Sciatic nerve (tissue), 2 donors: ENCODE measurements at regions not wholly inside any gene's neighbourhood (a gene's known extent, or its start where the extent isn't known, plus 50 kb on each side); places are given as distances from the start of the nearest gene placed in this dataset.
A peak's percentile ranks its signal among the peaks of the same experiment; 100 is the strongest.

ENCODE experiments used
- ATAC-seq: fragments of 200-7000 bp; cut with Tn5 transposase; one replicate; pipeline ENCODE4 v1.9.1; 2020; ENCODE audit warnings: mild to moderate bottlenecking, moderate library complexity
- DNase-seq: peaks from one replicate; pipeline ENCODE4 v3.0.0-alpha.2; 2020; ENCODE audit warnings: low spot score
- intact Hi-C: fragments of 100-400 bp; cut with DNase I; formaldehyde crosslinking; loops from one replicate; pipeline ENCODE4 v1.14.2; 2022
- donor health status: DM: no; HTN: no; CAD: no.
- donor health status: DM: no; HTN: no; CAD: no.

GRCh38 chr22:42217752-42218280 lies 52.6 kb downstream of the TCF20 start:
- intact Hi-C loops = no loop called here
- no peak for ATAC-seq
- no peak for DNase-seq

- intact Hi-C loops = no loop called here
- DNase-seq (no peak), ATAC-seq (no peak)
Observed at GRCh38 chr22:42217019-42217751, 53.3 kb downstream of the TCF20 start.

DNA sequence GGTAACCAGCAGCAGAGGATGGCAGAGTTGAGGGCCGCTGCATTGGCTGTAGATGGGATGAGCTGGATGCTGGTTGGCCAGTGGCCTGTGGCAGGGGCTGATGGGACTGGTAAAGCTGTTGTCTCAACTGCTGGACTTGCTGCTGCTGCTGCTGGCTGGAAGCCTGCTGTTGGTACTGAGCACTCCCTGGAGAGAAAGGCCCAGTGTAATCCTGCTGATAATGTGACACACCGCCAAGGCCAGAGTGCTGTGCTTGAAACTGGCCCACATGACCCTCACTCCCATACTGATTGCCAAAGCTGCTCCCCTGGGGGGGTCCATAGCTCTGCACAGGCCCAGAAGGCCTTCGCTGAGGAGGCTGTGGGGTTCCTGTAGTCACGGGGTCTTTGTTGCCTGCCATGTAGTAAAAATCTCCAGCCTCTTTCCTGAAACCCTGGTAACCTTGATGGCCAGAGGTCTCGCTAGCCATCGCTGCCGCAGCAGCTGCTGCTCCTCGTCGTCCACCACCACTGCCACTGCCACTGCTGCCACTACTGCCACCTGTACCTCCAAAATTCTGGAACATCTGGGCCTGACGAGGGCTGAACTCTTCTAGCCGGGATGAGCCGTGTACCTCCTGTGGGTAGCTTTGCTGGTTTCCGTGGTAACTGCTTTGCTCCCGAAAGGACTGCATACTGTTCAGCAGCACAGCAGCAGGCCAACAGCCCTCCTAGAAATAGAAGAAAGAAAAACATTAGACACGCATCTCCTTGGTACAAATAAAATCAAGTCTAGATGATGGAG lies 55.6 kb downstream of the TCF20 start:
- ATAC-seq (peak; percentile 80), DNase-seq (no peak)
- intact Hi-C loops = no loop called here

GRCh38 chr22:42208362-42208761 lies 62.1 kb downstream of the TCF20 start:
- DNase-seq (no peak), ATAC-seq (no peak)
- intact Hi-C loops = no loop called here

- intact Hi-C loops = no loop called here
- no peak for DNase-seq
- no peak for ATAC-seq
Observed at GRCh38 chr22:42207918-42208317, 62.5 kb downstream of the TCF20 start.

DNA sequence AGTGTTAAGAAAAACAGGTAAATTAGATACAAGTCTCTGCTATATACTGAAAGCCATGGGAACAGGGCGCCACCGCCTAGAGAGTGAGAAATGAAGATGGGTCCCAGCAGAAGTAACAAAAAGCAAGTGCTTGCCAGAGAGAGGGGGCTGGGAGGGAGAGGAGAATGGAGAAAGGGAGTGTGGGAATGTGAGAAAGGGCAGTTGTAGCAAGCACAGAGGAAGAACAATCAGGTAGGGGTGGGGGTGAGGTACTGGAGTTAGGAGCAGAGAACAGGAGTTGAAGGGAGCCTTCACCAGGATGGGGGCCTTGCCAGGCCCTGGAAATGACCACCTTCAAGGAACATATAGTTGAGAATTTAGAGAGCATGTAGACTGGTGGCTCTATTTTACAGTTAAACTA lies 66.8 kb downstream of the TCF20 start:
- DNase-seq (no peak), ATAC-seq (no peak)
- intact Hi-C loops = no loop called here

DNA sequence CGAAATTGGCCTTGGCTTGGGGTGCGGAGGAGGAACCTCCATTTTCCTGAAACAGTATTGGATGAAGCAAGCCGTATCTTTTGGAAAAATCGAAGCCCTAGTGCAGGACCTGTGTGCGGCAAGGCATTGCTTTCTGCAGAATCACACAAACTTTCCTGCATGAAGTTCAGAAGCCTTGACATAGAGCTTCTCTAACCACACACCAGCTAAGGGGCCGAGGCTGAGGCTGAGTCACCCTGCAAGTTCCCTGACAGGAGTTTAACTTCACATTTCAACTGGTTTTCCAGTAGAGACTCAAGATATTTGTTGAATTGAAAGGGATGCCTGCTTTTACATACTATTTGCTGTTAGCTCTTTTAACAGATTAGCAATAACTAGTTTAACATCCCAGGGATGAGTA lies 67.8 kb downstream of the TCF20 start:
- DNase-seq = no peak
- intact Hi-C loops = no loop called here
- ATAC-seq = no peak

DNA sequence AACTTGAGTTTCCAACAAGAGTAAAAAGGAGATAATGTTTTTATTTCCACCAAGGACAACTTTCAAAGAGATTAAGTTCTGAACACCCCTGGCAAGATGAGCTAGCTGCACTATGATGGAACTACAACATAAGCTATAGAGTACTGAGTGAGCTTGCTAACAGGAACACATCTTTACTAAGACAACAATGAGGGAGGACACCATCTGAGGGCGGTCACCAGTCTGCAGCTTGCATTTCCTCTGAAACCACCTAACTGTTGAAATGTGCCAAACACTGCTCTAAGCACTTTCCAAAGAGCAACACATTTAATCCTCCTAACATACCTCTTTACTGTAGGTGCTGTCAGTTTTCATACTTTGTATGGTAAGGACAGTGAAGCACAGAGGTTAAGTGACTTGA lies 68.4 kb downstream of the TCF20 start:
- DNase-seq = no peak
- no peak for ATAC-seq
- intact Hi-C loops = no loop called here

DNA sequence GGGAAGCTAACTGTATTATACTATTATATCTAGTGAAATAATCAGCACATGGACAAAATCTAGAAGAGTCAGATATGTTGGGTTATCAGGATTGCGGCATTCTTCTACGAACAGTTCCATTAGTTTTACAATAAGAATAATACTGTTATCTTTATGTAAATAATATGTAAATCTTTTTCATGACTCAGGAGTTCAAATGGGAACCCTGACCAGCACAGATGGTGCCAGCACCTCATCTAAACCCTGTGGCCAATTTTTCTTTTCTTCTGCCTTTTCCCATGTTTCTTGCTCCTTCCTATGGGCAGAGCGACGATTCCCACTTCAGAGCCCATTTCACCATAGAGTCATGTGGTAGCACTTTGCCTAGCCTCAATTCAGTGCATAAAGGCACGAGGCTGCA lies 68.4 kb upstream of the CYP2D6 start:
- ATAC-seq (no peak), DNase-seq (no peak)
- intact Hi-C loops = no loop called here

DNA sequence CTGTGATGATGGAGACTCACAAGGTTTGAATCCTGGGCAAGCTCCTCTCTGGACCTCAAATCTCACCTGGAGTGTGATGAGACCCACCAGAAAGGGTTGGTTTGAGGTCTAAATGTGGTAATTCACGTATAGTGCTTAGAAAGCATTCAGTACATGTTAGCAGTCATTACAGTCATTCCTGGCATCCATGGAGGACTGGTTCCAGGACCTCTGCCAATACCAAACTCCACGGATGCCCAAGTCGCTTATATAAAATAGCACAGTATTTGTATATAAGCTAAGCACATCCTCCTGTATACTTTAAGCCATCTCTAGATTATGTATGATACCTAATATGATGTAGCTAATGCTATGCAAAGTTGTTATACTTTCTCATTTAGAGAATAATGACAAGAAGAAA lies 67.6 kb upstream of the CYP2D6 start:
- ATAC-seq (no peak), DNase-seq (no peak)
- intact Hi-C loops = no loop called here

DNA sequence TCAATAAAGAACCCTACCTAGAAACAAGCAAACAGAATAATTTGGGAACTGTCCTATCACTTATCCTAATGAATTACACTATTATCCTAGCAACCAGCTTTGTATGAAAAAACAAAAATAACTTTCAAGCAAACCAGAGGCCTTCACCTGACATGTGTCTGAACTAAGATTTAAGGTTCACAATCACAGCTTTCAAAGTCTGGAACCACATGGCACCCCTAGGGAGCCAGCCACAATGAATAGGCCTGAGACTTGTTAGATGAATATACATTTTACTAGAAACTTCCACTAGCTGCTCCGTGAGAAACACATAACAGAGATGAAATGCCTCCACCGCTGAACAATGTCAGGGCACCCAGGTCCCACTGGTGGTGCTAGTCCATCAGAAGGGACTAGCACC lies 65.8 kb upstream of the CYP2D6 start:
- DNase-seq = no peak
- intact Hi-C loops = no loop called here
- no peak for ATAC-seq

- intact Hi-C loops = no loop called here
- DNase-seq = no peak
- ATAC-seq = no peak
Observed at GRCh38 chr22:42194953-42195352, 64.3 kb upstream of the CYP2D6 start.

GRCh38 chr22:42194104-42194851 lies 63.7 kb upstream of the CYP2D6 start:
- ATAC-seq = no peak

GRCh38 chr22:42192547-42192946 lies 61.9 kb upstream of the CYP2D6 start:
- ATAC-seq = no peak
- intact Hi-C loops = no loop called here
- no peak for DNase-seq

More at GRCh38 chr22:42194104-42194851, 63.7 kb upstream of the CYP2D6 start:
- no peak for DNase-seq
- intact Hi-C loops = no loop called here

GRCh38 chr22:42190274-42190673 lies 59.7 kb upstream of the CYP2D6 start:
- ATAC-seq = no peak
- intact Hi-C loops = no loop called here
- DNase-seq = peak; percentile 23

GRCh38 chr22:42189761-42190160 lies 59.2 kb upstream of the CYP2D6 start:
- ATAC-seq (no peak), DNase-seq (no peak)
- intact Hi-C loops = no loop called here

- ATAC-seq = no peak
- intact Hi-C loops = no loop called here
- peak; percentile 5 for DNase-seq
Observed at GRCh38 chr22:42188808-42189447, 58.3 kb upstream of the CYP2D6 start.

DNA sequence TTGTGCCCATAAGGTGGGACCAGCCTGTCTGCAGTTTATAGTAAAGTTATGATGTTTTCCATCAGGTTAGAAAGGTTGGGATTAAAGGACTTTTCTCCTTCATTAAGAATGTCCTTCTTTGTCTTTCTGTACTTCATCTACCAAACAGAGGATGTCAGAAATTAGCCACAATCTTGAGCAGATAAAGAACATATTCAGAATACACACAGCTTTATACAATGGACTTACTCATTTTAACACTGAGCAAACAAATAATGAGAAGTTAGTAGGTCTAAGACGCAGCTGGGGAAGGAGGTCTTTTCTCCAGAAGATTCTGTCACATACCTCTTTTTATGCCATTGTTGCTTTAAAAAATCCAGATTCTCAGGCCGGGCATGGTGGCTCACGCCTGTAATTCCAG lies 57.0 kb upstream of the CYP2D6 start:
- ATAC-seq = no peak
- intact Hi-C loops = no loop called here
- DNase-seq = no peak

- DNase-seq (no peak), ATAC-seq (no peak)
- intact Hi-C loops = no loop called here
Observed at GRCh38 chr22:42185915-42186439, 55.4 kb upstream of the CYP2D6 start.
